T1000 (cell line): ENCODE measurements at regions not wholly inside any gene's neighbourhood (a gene's known extent, or its start where the extent isn't known, plus 50 kb on each side); places are given as distances from the start of the nearest gene placed in this dataset.

Source experiments
- DNase-seq: peaks from one replicate; lab custom pipeline; 2025; ENCODE audit warnings: mixed read lengths; lab: John Stamatoyannopoulos, UW

DNA sequence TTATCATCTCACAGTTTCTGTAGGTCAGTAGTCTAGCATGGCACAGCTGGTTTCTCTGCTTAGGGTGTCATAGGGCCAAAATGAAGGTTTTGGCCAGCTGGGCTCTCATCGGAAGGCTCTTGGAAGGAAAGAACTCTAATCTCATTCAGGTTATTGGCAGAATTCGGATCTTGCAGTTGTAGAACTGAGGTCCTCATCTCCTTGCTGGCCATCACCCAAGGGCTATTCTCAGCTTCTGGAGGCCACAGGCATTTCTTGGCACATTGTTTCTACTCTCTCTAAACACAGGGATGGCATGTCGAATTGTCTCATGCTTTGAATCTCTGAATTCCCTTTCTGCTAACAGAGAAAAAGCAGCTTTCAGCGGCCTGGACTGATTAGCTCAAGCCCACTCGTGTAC lies 258.0 kb upstream of the SMARCA2 start:
- no peak for DNase-seq

GRCh38 chr9:1759009-1759408 lies 256.1 kb upstream of the SMARCA2 start:
- DNase-seq, result no peak

- peak; percentile 12 for DNase-seq
Measured at GRCh38 chr9:1759771-1760300, 255.3 kb upstream of the SMARCA2 start.

DNA sequence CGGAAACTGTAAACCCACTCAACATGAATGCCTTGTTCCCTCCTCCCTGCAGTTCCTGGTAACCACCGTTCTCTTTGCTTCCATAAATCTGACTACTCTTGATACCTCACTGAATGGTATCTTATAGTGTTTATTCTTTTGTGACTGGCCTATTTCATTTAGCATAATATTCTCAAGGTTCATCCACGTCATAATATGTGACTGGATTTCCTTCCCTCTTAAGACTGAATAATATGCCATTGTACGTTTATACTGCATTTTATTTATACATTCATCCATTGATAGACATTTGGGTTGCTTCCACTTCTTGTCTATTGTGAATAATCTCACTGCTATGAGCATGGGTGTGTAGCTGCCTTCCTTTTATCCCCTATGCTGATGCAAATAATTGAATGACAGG lies 253.3 kb upstream of the SMARCA2 start:
- DNase-seq, result no peak

GRCh38 chr9:1766042-1766441 lies 249.1 kb upstream of the SMARCA2 start:
- no peak for DNase-seq

DNA sequence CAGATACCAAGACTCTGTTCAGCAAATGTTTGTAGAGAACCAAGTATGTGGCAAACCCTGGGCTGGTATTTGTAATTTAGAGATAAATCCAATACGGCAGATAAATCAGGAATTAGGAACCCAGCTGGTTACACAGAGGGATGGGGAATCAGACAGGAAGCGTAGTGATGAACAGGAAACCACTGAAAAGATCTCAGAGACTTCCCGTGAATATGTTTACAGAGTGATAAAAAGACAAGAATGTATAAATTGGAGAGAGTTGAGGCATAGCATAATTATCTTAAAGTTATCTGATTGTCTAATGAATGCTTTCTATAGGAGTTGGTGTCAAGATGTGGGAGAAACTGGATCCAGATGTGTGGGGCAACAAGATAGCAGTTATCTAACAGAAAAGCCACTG lies 246.6 kb upstream of the SMARCA2 start:
- DNase-seq, result no peak

DNA sequence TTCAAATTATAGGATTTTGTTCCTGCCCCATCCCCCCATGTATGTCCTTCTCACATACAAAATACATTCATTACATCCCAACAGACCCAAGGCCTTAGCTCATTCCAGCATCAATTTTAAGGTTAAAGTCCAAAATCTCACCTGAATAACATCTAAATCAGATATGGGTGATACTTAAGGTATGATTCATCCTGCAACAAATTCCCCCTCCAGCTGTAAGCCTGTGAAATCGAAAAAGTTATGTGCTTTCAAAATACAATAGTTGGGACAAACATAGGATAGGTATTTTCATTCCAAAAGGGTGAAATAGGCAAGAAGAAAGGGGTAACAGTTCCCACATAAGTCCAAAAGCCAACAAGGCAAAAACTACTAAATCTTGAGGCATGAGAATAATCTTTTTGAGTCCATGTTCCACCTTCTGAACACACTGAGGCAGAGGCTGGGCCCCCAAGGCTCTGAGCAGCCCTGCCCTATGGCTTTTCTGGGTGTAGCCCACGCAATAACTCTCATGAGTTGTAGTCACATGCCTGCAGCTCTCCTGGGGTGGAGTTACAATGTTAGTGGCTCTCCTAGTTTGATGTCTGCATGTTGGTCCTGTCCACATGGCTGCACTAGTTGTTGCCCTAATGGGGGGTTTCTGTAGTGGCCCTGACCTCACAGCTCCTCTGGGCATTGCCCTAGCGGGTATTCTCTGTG lies 243.9 kb upstream of the SMARCA2 start:
- no peak for DNase-seq

GRCh38 chr9:1775230-1775629 lies 239.9 kb upstream of the SMARCA2 start:
- DNase-seq, result no peak

- no peak for DNase-seq
Measured at GRCh38 chr9:1776668-1777067, 238.5 kb upstream of the SMARCA2 start.

DNA sequence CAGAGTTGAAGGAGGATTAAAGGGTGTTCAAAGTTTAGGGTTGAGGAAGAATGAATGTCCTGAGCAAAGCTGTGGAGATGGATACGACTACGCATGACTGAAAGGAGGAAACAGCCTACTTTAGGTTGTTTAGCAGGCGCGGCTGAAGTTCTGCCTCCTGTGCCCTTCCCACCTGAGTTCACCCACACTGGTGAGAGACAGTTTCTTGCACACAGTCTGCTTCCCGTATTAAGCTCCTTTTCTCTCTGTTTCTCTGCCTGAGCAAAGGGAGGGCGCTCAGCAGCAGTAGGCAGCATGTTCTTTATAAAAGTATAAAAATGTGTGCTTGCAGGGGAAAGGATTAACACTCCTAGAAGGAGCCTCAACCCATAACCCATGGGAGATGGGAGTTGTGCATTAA lies 224.0 kb upstream of the SMARCA2 start:
- no peak for DNase-seq

- DNase-seq, result no peak
Measured at GRCh38 chr9:1794547-1795270, 220.4 kb upstream of the SMARCA2 start.

GRCh38 chr9:1804128-1804865 lies 210.8 kb upstream of the SMARCA2 start:
- DNase-seq, result no peak

DNA sequence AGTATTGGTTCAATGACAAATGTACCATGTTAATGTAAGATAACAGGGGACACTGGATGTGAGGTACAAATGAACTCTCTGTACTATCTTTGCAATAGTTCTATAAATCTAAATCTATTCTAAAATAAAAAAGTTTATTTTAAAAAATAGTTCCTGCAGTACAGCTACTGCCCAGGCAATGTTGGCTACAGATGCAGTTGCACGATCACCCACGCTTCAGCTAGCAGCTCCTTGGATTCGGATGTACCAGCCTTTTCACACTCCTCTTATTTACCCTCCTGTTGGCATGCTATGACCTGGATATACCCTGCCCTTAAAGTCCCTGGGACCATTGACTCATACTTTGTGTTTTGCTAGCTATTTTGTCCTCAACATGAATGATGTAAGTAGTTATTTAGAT lies 185.4 kb upstream of the SMARCA2 start:
- DNase-seq, result no peak

- DNase-seq, result no peak
Measured at GRCh38 chr9:1832960-1833359, 182.2 kb upstream of the SMARCA2 start.

DNA sequence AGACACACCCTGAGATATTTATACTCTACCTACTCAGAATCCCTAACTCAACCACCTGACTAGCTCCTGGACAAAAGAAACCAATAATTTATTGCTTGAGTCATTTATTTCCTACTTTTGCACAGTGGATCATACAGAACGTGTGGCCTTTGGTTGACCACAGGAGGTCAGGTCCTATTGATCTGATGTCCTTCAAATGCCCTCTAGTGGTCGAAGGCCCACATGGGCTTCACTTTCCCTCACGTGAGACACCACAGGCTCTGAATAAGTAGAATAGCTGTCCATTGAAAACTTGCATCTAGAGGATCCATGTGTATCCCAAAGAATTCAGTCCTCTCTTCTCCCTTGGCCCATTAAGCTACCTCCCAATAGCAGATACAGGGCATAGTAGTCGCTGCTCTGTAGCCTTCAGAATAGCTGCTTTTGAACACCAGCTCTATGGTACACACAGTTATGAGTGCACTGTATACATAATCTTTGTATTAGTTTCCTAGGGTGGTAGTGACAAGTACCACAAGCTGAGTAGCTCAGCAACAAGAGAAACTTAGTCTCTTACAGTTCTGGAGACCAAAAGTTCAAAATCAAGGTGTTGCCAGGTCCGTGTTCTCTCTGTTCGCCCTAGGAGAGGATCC lies 177.6 kb upstream of the SMARCA2 start:
- DNase-seq, result no peak

GRCh38 chr9:1839909-1840308 lies 175.2 kb upstream of the SMARCA2 start:
- no peak for DNase-seq

GRCh38 chr9:1845425-1845824 lies 169.7 kb upstream of the SMARCA2 start:
- no peak for DNase-seq

DNA sequence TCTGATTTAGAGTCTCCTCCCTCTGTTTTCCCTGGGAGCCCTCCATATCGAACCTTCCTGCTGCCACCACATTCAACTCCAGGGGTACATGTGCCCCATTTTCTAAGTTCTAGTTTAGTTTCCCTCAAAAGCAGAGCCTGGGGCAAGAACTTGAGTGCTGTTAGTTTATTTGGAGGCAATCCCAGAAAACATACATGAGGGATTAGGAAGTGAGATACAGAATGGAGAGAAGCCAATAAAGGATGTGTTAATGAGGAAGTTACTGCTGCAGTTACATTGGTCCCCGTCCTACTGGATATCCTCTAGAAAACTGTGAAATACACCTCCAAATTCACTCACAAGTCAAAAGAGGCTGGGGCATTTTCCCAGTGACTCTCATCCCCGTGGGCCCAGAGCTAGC lies 159.4 kb upstream of the SMARCA2 start:
- DNase-seq, result no peak

DNA sequence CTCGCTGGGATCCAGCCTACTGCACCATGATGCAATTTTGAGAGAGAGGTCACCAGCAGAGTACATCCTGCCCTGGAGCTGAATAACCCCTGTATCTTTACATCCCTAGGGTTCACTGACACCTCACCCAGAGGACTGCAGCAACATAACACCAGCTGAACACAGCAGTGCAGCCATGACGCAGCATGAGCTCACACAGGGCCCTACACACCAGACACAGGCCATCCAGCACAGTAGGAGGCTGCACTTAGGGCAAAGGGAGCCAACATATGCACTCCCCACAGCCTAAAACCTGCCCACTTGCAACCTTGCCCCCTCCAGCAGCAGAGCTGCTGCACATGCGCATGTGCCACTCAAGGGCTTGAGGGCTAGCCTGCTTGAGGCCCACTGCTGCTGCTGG lies 157.3 kb upstream of the SMARCA2 start:
- DNase-seq, result no peak

- DNase-seq, result no peak
Measured at GRCh38 chr9:1869843-1870242, 145.3 kb upstream of the SMARCA2 start.

DNA sequence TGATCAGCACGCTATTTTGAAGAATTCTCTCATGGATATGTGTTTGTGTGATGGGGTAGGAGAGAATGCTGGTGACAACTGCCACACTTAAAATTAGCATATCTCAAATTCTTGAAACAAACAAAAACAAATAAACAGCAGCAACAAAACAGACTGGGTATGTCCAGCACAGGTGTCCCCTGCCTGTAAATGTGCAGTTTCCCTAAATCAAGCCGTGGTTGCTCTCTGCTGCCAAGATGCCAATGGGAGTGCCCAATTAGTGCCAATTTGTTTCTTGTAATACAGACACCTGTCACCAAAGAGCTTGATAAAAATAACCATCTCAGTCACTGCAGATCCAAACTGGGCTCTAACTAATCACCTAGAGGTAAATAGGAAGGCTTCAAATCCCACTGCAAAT lies 144.2 kb upstream of the SMARCA2 start:
- no peak for DNase-seq

- no peak for DNase-seq
Measured at GRCh38 chr9:1871626-1872419, 143.3 kb upstream of the SMARCA2 start.
